Fibroblast of lung (primary cell): ENCODE measurements at regions not wholly inside any gene's neighbourhood (a gene's known extent, or its start where the extent isn't known, plus 50 kb on each side); places are given as distances from the start of the nearest gene placed in this dataset.

Source experiments
- EZH2 ChIP-seq: IDR thresholded peaks from 2 replicates; pipeline ENCODE4 v1.5.1; 2012; ENCODE audit warnings: low read length, control low read depth, mild to moderate bottlenecking; ENCODE audit errors: missing control alignments
- TF ChIP-seq, protein P1 (sequence below), 2 donors: IDR thresholded peaks in 1 of 2; conservative IDR thresholded peaks in 1 of 2; 1 replicate in 1 of 2; 2 replicates in 1 of 2; pipeline ENCODE4 v1.5.1; 2011 to 2012; ENCODE audit warnings: low read length in 2 of 2, control low read depth in 1 of 2, inconsistent platforms in 1 of 2, low read depth in 1 of 2, mild to moderate bottlenecking in 1 of 2

DNA sequence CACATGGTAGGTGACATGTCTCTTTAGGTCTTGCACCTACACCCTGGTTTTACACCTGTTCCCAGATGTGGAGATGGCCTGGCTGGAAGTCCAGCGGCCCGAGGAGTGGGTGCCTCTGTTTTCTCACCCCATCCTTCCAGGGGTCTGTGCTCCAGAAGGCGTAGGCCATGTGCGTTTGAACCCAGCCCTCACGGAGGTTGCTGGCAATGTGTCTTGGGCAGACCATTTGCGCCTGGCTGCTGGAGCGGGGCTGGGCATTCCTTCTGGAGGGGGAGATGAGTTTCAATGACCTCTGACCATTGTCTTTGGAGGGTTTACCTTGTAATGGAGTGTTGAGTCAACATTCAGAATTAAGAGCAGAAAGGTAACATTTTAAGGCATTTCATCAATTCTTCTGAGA lies 54.8 kb upstream of the ZNF536 start:
- TF ChIP-seq, protein P1, sequence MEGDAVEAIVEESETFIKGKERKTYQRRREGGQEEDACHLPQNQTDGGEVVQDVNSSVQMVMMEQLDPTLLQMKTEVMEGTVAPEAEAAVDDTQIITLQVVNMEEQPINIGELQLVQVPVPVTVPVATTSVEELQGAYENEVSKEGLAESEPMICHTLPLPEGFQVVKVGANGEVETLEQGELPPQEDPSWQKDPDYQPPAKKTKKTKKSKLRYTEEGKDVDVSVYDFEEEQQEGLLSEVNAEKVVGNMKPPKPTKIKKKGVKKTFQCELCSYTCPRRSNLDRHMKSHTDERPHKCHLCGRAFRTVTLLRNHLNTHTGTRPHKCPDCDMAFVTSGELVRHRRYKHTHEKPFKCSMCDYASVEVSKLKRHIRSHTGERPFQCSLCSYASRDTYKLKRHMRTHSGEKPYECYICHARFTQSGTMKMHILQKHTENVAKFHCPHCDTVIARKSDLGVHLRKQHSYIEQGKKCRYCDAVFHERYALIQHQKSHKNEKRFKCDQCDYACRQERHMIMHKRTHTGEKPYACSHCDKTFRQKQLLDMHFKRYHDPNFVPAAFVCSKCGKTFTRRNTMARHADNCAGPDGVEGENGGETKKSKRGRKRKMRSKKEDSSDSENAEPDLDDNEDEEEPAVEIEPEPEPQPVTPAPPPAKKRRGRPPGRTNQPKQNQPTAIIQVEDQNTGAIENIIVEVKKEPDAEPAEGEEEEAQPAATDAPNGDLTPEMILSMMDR (conservative IDR thresholded peaks at IDR 0.05 in 1 of 2, IDR thresholded peaks at IDR 0.05 in 1 of 2; ENCODE audit: low read depth in 1 of 2, low read length in 2 of 2) = no peak
- no peak for TF ChIP-seq EZH2
